Mucosa of descending colon (tissue), 3 donors: ENCODE measurements at regions not wholly inside any gene's neighbourhood (a gene's known extent, or its start where the extent isn't known, plus 50 kb on each side); places are given as distances from the start of the nearest gene placed in this dataset.
"Not testable (repeated sequence)": the region's sequence is repeated elsewhere in the genome, so short reads cannot be mapped to it uniquely, and the experiment has no call there.

ENCODE experiments used
- ATAC-seq: fragments of 200-7000 bp; cut with Tn5 transposase; one replicate; pipeline ENCODE4 v1.9.1; 2020; ENCODE audit warnings: mild to moderate bottlenecking, moderate library complexity
- DNase-seq, 3 donors: peaks; one replicate each; pipeline ENCODE4 v3.0.0-alpha.2; 2020
- H3K36me3 ChIP-seq: fragments of 200-600 bp; one replicate; pipeline ENCODE4 v1.8.0; 2021; ENCODE audit warnings: low read depth, mild to moderate bottlenecking
- H3K4me1 ChIP-seq: fragments of 200-600 bp; one replicate; pipeline ENCODE4 v1.8.0; 2021; ENCODE audit warnings: low read depth, mild to moderate bottlenecking
- H3K4me3 ChIP-seq: fragments of 200-600 bp; one replicate; pipeline ENCODE4 v1.8.0; 2021; ENCODE audit warnings: mild to moderate bottlenecking
- H3K9me3 ChIP-seq: fragments of 200-600 bp; one replicate; pipeline ENCODE4 v1.8.0; 2021; ENCODE audit warnings: mild to moderate bottlenecking
- intact Hi-C, 2 donors: fragments of 100-400 bp; cut with DNase I in 1 of 2; cut with micrococcal nuclease in 1 of 2; formaldehyde crosslinking; loops; one replicate each; pipeline versions ENCODE4 v1.11.0 to v1.11.1; 2022; cut with DNase I, micrococcal nuclease
- donor health status: DM: no; HTN: no; CAD: no; lungs with moderate emphysema.
- donor health status: DM: no; HTN: no; CAD: no.
- donor health status: DM: no; HTN: yes; CAD: no.

GRCh38 chr16:34609435-34609834 lies 1150.0 kb downstream of the TP53TG3F start:
- DNase-seq, H3K36me3 ChIP-seq, ATAC-seq, H3K4me1 ChIP-seq, intact Hi-C loops, H3K4me3 ChIP-seq: not testable (repeated sequence)
- H3K9me3 ChIP-seq: peaks cover 95% of the 10 kb centered on the region
